ENCODE measurements at regions not wholly inside any gene's neighbourhood (a gene's known extent, or its start where the extent isn't known, plus 50 kb on each side); places are given as distances from the start of the nearest gene placed in this dataset.
"Not testable (repeated sequence)": the region's sequence is repeated elsewhere in the genome, so short reads cannot be mapped to it uniquely, and the experiment has no call there.

- no peak for DNase-seq (ENCODE audit: low read depth in 2 of 2)
Observed at GRCh38 chr7:110373416-110373815, 717.5 kb upstream of the LRRN3 start.

- no peak for DNase-seq (ENCODE audit: low read depth in 2 of 2)
Observed at GRCh38 chr7:110373859-110374258, 717.1 kb upstream of the LRRN3 start.

GRCh38 chr7:110375068-110375467 lies 715.9 kb upstream of the LRRN3 start:
- DNase-seq (ENCODE audit: low read depth in 2 of 2): no peak

GRCh38 chr7:110382736-110383135 lies 708.2 kb upstream of the LRRN3 start:
- DNase-seq (ENCODE audit: low read depth in 2 of 2): no peak

- DNase-seq (ENCODE audit: low read depth in 2 of 2): no peak
Observed at GRCh38 chr7:110386006-110386405, 704.9 kb upstream of the LRRN3 start.

GRCh38 chr7:110386913-110387312 lies 704.0 kb upstream of the LRRN3 start:
- DNase-seq (ENCODE audit: low read depth in 2 of 2): no peak

- DNase-seq (ENCODE audit: low read depth in 2 of 2): no peak
Observed at GRCh38 chr7:110387689-110388088, 703.2 kb upstream of the LRRN3 start.

- no peak for DNase-seq (ENCODE audit: low read depth in 2 of 2)
Observed at GRCh38 chr7:110388457-110388856, 702.5 kb upstream of the LRRN3 start.

GRCh38 chr7:110396021-110396420 lies 694.9 kb upstream of the LRRN3 start:
- DNase-seq (ENCODE audit: low read depth in 2 of 2): no peak

- DNase-seq (ENCODE audit: low read depth in 2 of 2): no peak
Observed at GRCh38 chr7:110397927-110398660, 692.8 kb upstream of the LRRN3 start.

GRCh38 chr7:110399421-110399820 lies 691.5 kb upstream of the LRRN3 start:
- DNase-seq (ENCODE audit: low read depth in 2 of 2): no peak

- no peak for DNase-seq (ENCODE audit: low read depth in 2 of 2)
Observed at GRCh38 chr7:110400411-110400810, 690.5 kb upstream of the LRRN3 start.

GRCh38 chr7:110407242-110407641 lies 683.7 kb upstream of the LRRN3 start:
- DNase-seq (ENCODE audit: low read depth in 2 of 2): no peak

GRCh38 chr7:110407706-110408105 lies 683.2 kb upstream of the LRRN3 start:
- no peak for DNase-seq (ENCODE audit: low read depth in 2 of 2)

- no peak for DNase-seq (ENCODE audit: low read depth in 2 of 2)
Observed at GRCh38 chr7:110412614-110413013, 678.3 kb upstream of the LRRN3 start.

GRCh38 chr7:110413038-110413437 lies 677.9 kb upstream of the LRRN3 start:
- no peak for DNase-seq (ENCODE audit: low read depth in 2 of 2)

- DNase-seq (ENCODE audit: low read depth in 2 of 2): no peak
Observed at GRCh38 chr7:110417611-110418010, 673.3 kb upstream of the LRRN3 start.

GRCh38 chr7:110418659-110419280 lies 672.2 kb upstream of the LRRN3 start:
- no peak for DNase-seq (ENCODE audit: low read depth in 2 of 2)

- no peak for DNase-seq (ENCODE audit: low read depth in 2 of 2)
Observed at GRCh38 chr7:110420788-110421187, 670.1 kb upstream of the LRRN3 start.

- no peak for DNase-seq (ENCODE audit: low read depth in 2 of 2)
Observed at GRCh38 chr7:110421490-110422241, 669.3 kb upstream of the LRRN3 start.

- DNase-seq (ENCODE audit: low read depth in 2 of 2): no peak
Observed at GRCh38 chr7:110432061-110432553, 658.8 kb upstream of the LRRN3 start.

GRCh38 chr7:110438926-110439325 lies 652.0 kb upstream of the LRRN3 start:
- DNase-seq (ENCODE audit: low read depth in 2 of 2): not testable (repeated sequence)

All from dermis microvascular lymphatic vessel endothelial cell (primary cell).